ENCODE measurements at regions not wholly inside any gene's neighbourhood (a gene's known extent, or its start where the extent isn't known, plus 50 kb on each side); places are given as distances from the start of the nearest gene placed in this dataset.
A peak's percentile ranks its signal among the peaks of the same experiment; 100 is the strongest.

- Mint-ChIP-seq H3K36me3 (ENCODE audit: insufficient read depth in 2 of 2) (no peaks in the 10 kb centered on the region), H3K4me1 (ENCODE audit: low read depth) (peaks cover 11% of the 10 kb centered on the region), H3K4me3 (no peak overlapping the region), H3K27me3 (ENCODE audit: low read depth) (no peaks in the 10 kb centered on the region), H3K27ac (no peak overlapping the region), H3K9me3 (peaks cover 0 to 2% of the 10 kb centered on the region in 2 donors)
- ATAC-seq (replicated peaks in 1 of 2) (no peak), DNase-seq (no peak)
Measured at GRCh38 chr4:102427371-102427998, 73.7 kb upstream of the NFKB1 start.

- no peak for DNase-seq
- peaks cover 11% of the 10 kb centered on the region for H3K4me1 Mint-ChIP-seq (ENCODE audit: low read depth)
- no peaks in the 10 kb centered on the region for H3K36me3 Mint-ChIP-seq (ENCODE audit: insufficient read depth in 2 of 2)
- H3K27me3 Mint-ChIP-seq (ENCODE audit: low read depth): no peaks in the 10 kb centered on the region
- no peaks in the 10 kb centered on the region for H3K9me3 Mint-ChIP-seq
- no peak overlapping the region for H3K4me3 Mint-ChIP-seq
- no peak for ATAC-seq (replicated peaks in 1 of 2)
- H3K27ac Mint-ChIP-seq: no peak overlapping the region
Measured at GRCh38 chr4:102428122-102428521, 73.0 kb upstream of the NFKB1 start.

DNA sequence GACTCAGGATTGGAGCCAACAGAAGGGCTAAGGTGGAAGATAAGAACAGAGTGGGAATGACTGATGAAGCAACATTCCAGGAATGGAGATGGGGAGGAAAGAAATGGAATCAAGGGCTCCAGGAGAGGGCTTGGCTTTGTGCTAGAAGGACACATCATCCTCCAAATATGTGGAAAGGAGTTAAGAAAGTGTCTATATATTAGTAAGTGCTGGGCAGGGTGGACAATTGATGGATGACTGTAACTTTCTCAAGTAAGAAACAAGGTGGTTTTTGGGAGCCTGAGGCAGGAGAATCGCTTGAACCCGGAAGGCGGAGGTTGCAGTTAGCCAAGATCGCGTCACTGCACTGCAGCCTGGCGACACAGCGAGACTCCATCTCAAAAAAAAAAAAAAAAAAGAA lies 71.6 kb upstream of the NFKB1 start:
- Mint-ChIP-seq H3K9me3 (no peaks in the 10 kb centered on the region), H3K4me1 (ENCODE audit: low read depth) (peaks cover 11% of the 10 kb centered on the region), H3K27me3 (ENCODE audit: low read depth) (no peaks in the 10 kb centered on the region), H3K36me3 (ENCODE audit: insufficient read depth in 2 of 2) (no peaks in the 10 kb centered on the region), H3K4me3 (peak overlapping the region; percentile 2 to 43), H3K27ac (no peak overlapping the region)
- DNase-seq (no peak), ATAC-seq (replicated peaks in 1 of 2) (no peak)

DNA sequence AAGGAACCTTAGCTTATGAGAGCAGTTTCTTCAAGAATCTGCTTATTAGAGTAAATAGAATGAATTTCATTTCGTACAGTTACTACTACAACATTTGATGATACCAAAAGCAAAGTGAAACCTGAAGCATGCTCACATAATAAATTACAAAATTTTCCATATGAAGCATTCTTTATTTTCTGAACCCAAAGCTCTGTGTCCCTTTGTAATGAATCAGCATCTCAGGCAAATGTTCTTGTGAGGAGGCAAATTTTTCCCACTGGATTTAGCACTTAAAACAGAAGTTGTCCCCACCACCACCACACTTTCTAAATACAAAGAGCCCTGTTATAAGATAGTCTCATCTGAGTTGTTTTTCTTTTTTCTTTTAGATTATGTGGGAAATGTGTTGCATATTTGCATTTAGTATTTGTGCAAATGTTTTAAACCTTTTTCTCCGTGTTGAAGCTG lies 70.7 kb upstream of the NFKB1 start:
- H3K27ac Mint-ChIP-seq: peak overlapping the region; percentile 91
- no peak for DNase-seq

GRCh38 chr4:102431608-102431961 lies 69.6 kb upstream of the NFKB1 start:
- ATAC-seq (replicated peaks in 1 of 2): no peak
- no peak for DNase-seq
- Mint-ChIP-seq H3K9me3 (no peaks in the 10 kb centered on the region), H3K4me3 (peak overlapping the region; percentile 86 to 92), H3K27me3 (ENCODE audit: low read depth) (no peaks in the 10 kb centered on the region), H3K27ac (no peak overlapping the region), H3K36me3 (ENCODE audit: insufficient read depth in 2 of 2) (no peaks in the 10 kb centered on the region), H3K4me1 (ENCODE audit: low read depth) (peaks cover 11% of the 10 kb centered on the region)

More for the DNA sequence above, 70.7 kb upstream of the NFKB1 start:
- H3K9me3 Mint-ChIP-seq: no peaks in the 10 kb centered on the region
- no peaks in the 10 kb centered on the region for H3K27me3 Mint-ChIP-seq (ENCODE audit: low read depth)
- H3K4me1 Mint-ChIP-seq (ENCODE audit: low read depth): peaks cover 11% of the 10 kb centered on the region
- no peak for ATAC-seq (replicated peaks in 1 of 2)
- H3K4me3 Mint-ChIP-seq: peak overlapping the region; percentile 86 to 92
- no peaks in the 10 kb centered on the region for H3K36me3 Mint-ChIP-seq (ENCODE audit: insufficient read depth in 2 of 2)

DNA sequence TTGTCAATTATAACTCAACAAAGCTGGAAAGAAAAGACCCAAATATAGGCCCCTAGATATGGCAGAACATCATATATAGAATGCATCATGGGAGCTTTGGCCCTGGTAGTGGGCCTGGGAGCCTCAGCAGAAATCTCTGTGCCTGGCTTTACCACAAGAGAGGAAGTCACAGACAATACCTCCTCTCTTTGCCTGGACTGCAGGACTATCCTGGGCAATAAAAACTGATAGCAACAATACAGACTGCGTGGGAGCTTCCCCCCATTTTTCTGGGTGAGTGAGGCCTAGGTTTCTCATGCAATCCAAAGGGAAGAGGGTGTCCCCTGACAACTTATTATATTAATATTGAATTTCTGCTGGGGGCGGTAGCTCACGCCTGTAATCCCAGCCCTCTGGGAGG lies 64.0 kb upstream of the NFKB1 start:
- no peak overlapping the region for H3K4me3 Mint-ChIP-seq
- H3K4me1 Mint-ChIP-seq (ENCODE audit: low read depth): no peaks in the 10 kb centered on the region
- no peaks in the 10 kb centered on the region for H3K36me3 Mint-ChIP-seq (ENCODE audit: insufficient read depth in 2 of 2)
- no peak for ATAC-seq (replicated peaks in 1 of 2)
- no peak for DNase-seq
- peaks cover 8% of the 10 kb centered on the region for H3K27me3 Mint-ChIP-seq (ENCODE audit: low read depth)
- H3K27ac Mint-ChIP-seq: no peak overlapping the region
- H3K9me3 Mint-ChIP-seq: no peaks in the 10 kb centered on the region

GRCh38 chr4:102438396-102439235 lies 62.5 kb upstream of the NFKB1 start:
- H3K36me3 Mint-ChIP-seq (ENCODE audit: insufficient read depth in 2 of 2): no peaks in the 10 kb centered on the region
- DNase-seq (no peak), ATAC-seq (replicated peaks in 1 of 2) (no peak)
- H3K27me3 Mint-ChIP-seq (ENCODE audit: low read depth): peaks cover 8% of the 10 kb centered on the region
- no peaks in the 10 kb centered on the region for H3K9me3 Mint-ChIP-seq
- no peak overlapping the region for H3K4me3 Mint-ChIP-seq
- H3K27ac Mint-ChIP-seq: no peak overlapping the region
- H3K4me1 Mint-ChIP-seq (ENCODE audit: low read depth): no peaks in the 10 kb centered on the region

DNA sequence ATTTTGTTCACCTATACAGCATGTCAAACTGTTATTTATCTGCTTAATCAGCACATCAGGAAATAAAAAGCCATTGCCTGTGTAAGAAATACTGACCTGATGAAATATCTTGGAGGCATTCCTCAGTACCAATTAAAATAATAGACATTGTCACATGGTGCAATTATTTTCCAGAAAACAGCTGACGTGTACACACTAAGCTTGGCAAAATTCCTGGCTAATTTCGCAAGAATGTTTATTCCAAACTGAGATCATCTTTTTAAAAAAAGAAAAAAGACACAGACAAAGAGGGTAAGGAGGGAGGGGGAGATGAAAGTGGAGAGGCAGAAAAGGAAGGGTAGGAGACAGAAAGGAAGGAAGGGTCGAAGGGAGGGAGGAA lies 61.9 kb upstream of the NFKB1 start:
- H3K27me3 Mint-ChIP-seq (ENCODE audit: low read depth): peaks cover 8% of the 10 kb centered on the region
- ATAC-seq (replicated peaks in 1 of 2): no peak
- H3K4me3 Mint-ChIP-seq: no peak overlapping the region
- H3K36me3 Mint-ChIP-seq (ENCODE audit: insufficient read depth in 2 of 2): no peaks in the 10 kb centered on the region
- H3K27ac Mint-ChIP-seq: no peak overlapping the region
- DNase-seq: no peak
- H3K4me1 Mint-ChIP-seq (ENCODE audit: low read depth): no peaks in the 10 kb centered on the region
- H3K9me3 Mint-ChIP-seq: no peaks in the 10 kb centered on the region

DNA sequence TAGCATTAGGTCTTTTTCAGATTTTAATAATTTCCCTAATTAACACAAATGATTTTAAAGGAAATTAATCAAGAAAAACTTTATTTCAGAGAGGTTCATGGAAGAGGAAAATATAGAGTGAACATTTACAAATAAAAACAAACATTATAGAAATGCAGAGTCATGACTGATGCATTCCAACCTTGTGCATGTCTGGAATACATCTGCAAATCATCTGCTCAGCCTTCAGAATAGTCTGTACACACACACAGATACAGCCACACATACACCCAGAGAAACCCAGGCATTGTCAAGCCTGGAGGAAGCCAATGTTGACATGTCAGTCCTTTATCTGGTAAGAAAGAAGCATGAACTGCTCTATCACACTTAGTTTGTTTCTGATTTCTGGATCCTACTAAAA lies 61.3 kb upstream of the NFKB1 start:
- no peaks in the 10 kb centered on the region for H3K4me1 Mint-ChIP-seq (ENCODE audit: low read depth)
- H3K36me3 Mint-ChIP-seq (ENCODE audit: insufficient read depth in 2 of 2): no peaks in the 10 kb centered on the region
- ATAC-seq (replicated peaks in 1 of 2) (no peak), DNase-seq (no peak)
- no peak overlapping the region for H3K4me3 Mint-ChIP-seq
- no peaks in the 10 kb centered on the region for H3K9me3 Mint-ChIP-seq
- peaks cover 8% of the 10 kb centered on the region for H3K27me3 Mint-ChIP-seq (ENCODE audit: low read depth)
- no peak overlapping the region for H3K27ac Mint-ChIP-seq

DNA sequence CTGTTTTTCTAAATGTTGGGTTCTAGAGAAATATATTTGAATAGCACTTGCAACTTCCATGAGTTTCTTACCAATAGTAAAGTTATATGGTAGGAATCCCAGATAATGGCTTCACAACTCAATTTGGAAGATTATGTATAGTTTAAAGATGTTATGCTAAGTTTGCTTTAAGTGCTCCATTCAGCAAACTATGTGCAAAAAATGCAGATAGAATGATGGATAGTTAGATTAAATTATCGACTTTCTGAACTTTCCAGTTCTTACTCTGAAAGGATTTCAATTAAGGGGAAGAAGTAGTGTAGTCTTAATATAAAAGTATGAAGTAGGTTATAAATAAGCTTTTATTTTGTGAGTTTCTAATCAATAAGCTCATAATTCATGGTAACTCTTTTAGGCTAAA lies 60.7 kb upstream of the NFKB1 start:
- no peak for ATAC-seq (replicated peaks in 1 of 2)
- peaks cover 8% of the 10 kb centered on the region for H3K27me3 Mint-ChIP-seq (ENCODE audit: low read depth)

GRCh38 chr4:102441978-102442911 lies 58.9 kb upstream of the NFKB1 start:
- DNase-seq (no peak), ATAC-seq (replicated peaks in 1 of 2) (no peak)
- Mint-ChIP-seq H3K4me3 (no peak overlapping the region), H3K9me3 (no peaks in the 10 kb centered on the region), H3K27me3 (ENCODE audit: low read depth) (peaks cover 8% of the 10 kb centered on the region), H3K4me1 (ENCODE audit: low read depth) (peaks cover 5% of the 10 kb centered on the region), H3K27ac (no peak overlapping the region), H3K36me3 (ENCODE audit: insufficient read depth in 2 of 2) (no peaks in the 10 kb centered on the region)

More for the DNA sequence above, 60.7 kb upstream of the NFKB1 start:
- H3K4me1 Mint-ChIP-seq (ENCODE audit: low read depth): no peaks in the 10 kb centered on the region
- no peaks in the 10 kb centered on the region for H3K9me3 Mint-ChIP-seq
- no peak overlapping the region for H3K27ac Mint-ChIP-seq
- DNase-seq: no peak
- no peak overlapping the region for H3K4me3 Mint-ChIP-seq
- H3K36me3 Mint-ChIP-seq (ENCODE audit: insufficient read depth in 2 of 2): no peaks in the 10 kb centered on the region

GRCh38 chr4:102444752-102445151 lies 56.4 kb upstream of the NFKB1 start:
- H3K9me3 Mint-ChIP-seq: no peaks in the 10 kb centered on the region
- H3K27me3 Mint-ChIP-seq (ENCODE audit: low read depth): peaks cover under 1% of the 10 kb centered on the region
- H3K4me1 Mint-ChIP-seq (ENCODE audit: low read depth): peaks cover 13% of the 10 kb centered on the region
- DNase-seq: no peak
- H3K36me3 Mint-ChIP-seq (ENCODE audit: insufficient read depth in 2 of 2): no peaks in the 10 kb centered on the region
- H3K27ac Mint-ChIP-seq: no peak overlapping the region
- H3K4me3 Mint-ChIP-seq: no peak overlapping the region
- no peak for ATAC-seq (replicated peaks in 1 of 2)

DNA sequence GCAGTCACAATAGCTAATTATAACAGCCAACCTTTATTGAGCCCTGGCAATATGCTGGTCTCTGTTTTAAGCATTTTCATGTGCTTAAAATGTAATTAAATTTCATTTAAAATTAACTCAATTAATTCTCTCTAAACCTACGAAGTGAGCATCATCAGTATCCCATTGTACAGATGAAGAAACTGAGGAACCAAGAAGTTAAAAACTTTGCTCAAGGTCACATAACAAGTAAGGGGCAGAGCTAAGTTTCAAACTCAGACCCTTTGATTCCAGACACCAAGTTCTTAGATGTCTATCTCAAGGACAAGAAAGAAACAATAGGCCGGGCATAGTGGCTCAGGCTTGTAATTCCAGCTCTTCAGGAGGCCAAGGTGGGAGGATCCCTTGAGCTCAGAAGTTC lies 55.9 kb upstream of the NFKB1 start:
- Mint-ChIP-seq H3K36me3 (ENCODE audit: insufficient read depth in 2 of 2) (no peaks in the 10 kb centered on the region), H3K4me1 (ENCODE audit: low read depth) (peaks cover 18% of the 10 kb centered on the region), H3K9me3 (no peaks in the 10 kb centered on the region), H3K27ac (no peak overlapping the region), H3K4me3 (no peak overlapping the region), H3K27me3 (ENCODE audit: low read depth) (no peaks in the 10 kb centered on the region)
- no peak for ATAC-seq (replicated peaks in 1 of 2)
- no peak for DNase-seq

All from activated T-cell treated with anti-CD3 and anti-CD28 coated beads, Interleukin-2, amount 50 U/mL, for 72 hours (primary cell).